Lung (tissue), 11 donors: ENCODE measurements at regions not wholly inside any gene's neighbourhood (a gene's known extent, or its start where the extent isn't known, plus 50 kb on each side); places are given as distances from the start of the nearest gene placed in this dataset.

ENCODE experiments used
- ATAC-seq: fragments of 200-7000 bp; cut with Tn5 transposase; one replicate; pipeline ENCODE4 v1.9.1; 2020; ENCODE audit warnings: moderate number of reproducible peaks; ENCODE audit not compliant: insufficient read depth, low FRiP score
- DNase-seq, 3 donors: peaks; one replicate each; pipeline ENCODE4 v3.0.0-alpha.2; 2013 to 2017
- H3K27ac ChIP-seq, 2 donors: one replicate each; pipeline ENCODE4 v1.5.1; 2013; ENCODE audit warnings: mild to moderate bottlenecking in 2 of 2, moderate library complexity in 2 of 2, control low read depth in 1 of 2, inconsistent platforms in 1 of 2, low read depth in 1 of 2, low read length in 1 of 2
- H3K27me3 ChIP-seq, 3 donors: one replicate each; pipeline ENCODE4 v1.5.1; 2013; ENCODE audit warnings: low read length in 2 of 3; ENCODE audit not compliant: control insufficient read depth in 3 of 3, insufficient read depth in 3 of 3
- H3K36me3 ChIP-seq, 4 donors: one replicate each; pipeline ENCODE4 v1.5.1; 2013; ENCODE audit warnings: low read length in 4 of 4, mild to moderate bottlenecking in 1 of 4, moderate library complexity in 1 of 4; ENCODE audit not compliant: control insufficient read depth in 4 of 4, insufficient read depth in 4 of 4
- H3K4me1 ChIP-seq, 5 donors: one replicate each; pipeline ENCODE4 v1.5.1; 2013; ENCODE audit warnings: low read length in 5 of 5, mild to moderate bottlenecking in 2 of 5, moderate library complexity in 1 of 5; ENCODE audit not compliant: control insufficient read depth in 5 of 5, insufficient read depth in 5 of 5
- H3K4me3 ChIP-seq: one replicate; pipeline ENCODE4 v1.5.1; 2013; ENCODE audit warnings: mild to moderate bottlenecking, control low read depth, moderate library complexity
- H3K9ac ChIP-seq, 2 donors: one replicate each; pipeline ENCODE4 v1.5.1; 2013; ENCODE audit warnings: low read length in 2 of 2, control low read depth in 1 of 2; ENCODE audit not compliant: insufficient read depth in 1 of 2
- H3K9me3 ChIP-seq, 4 donors: one replicate each; pipeline ENCODE4 v1.5.1; 2013; ENCODE audit warnings: low read length in 3 of 4, mild to moderate bottlenecking in 1 of 4, moderate library complexity in 1 of 4; ENCODE audit not compliant: control insufficient read depth in 4 of 4, insufficient read depth in 3 of 4
- CTCF ChIP-seq: IDR thresholded peaks from 2 replicates; pipeline ENCODE4 v1.5.1; 2012; ENCODE audit warnings: mild to moderate bottlenecking; ENCODE audit errors: control extremely low read depth, extremely low read depth
- WGBS, 2 donors: extraction: QIAGEN DNeasy Blood & Tissue Kit; methylation state at CpG; one replicate each; pipeline ENCODE4 v1.1.7; 2013; 5-methylcytosine and 5-hydroxymethylcytosine counted together
- donor health status: control.
- donor health status: control.
- donor health status: Bipolar disorder and iron deficiency.
- donor health status: healthy.
- donor health status: DM: yes; HTN: yes; CAD: no.

DNA sequence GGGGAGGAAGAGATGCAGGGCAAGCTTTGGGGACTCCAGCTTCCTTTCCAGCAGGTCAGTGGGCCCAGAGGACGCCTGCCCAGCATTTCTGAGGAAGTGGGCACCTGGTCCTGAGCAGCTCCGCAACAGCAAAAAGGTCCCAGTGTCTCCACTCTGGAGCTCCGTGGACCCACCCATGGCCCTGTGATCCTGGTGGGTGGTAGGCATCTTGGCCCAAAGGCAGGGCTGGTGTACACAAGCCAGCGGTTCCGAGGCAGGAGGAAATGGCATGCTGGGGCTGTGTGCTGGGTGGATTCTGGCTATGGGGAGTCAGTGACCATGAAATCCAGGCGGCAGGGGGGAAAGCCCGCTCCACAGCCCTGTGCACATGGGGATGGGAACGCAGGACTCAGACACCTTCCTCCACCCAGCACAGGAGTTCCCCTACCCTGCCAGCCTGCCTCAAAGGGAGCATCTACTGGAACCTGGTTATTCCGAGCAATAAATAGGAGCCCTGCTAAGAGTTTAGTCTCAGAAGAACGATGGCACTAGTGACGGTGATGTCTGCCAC lies 206.0 kb downstream of the GLI2 start:
- H3K27ac ChIP-seq: no peak overlapping the region
- H3K36me3 ChIP-seq: peaks cover 0 to 24% (median 4%) of the 10 kb centered on the region in 4 donors
- no peaks in the 10 kb centered on the region for H3K27me3 ChIP-seq
- no peak for ATAC-seq
- H3K4me1 ChIP-seq: peaks cover 0 to 44% (median 19%) of the 10 kb centered on the region in 5 donors
- DNase-seq: no peak
- TF ChIP-seq CTCF: no peak
- no peak overlapping the region for H3K9ac ChIP-seq
- H3K4me3 ChIP-seq: no peak overlapping the region
- WGBS, 2 donors: 87 to 91% methylated on average over 11 of the region's 11 CpGs
- peaks cover 0 to 2% (median 0%) of the 10 kb centered on the region in 4 donors for H3K9me3 ChIP-seq

DNA sequence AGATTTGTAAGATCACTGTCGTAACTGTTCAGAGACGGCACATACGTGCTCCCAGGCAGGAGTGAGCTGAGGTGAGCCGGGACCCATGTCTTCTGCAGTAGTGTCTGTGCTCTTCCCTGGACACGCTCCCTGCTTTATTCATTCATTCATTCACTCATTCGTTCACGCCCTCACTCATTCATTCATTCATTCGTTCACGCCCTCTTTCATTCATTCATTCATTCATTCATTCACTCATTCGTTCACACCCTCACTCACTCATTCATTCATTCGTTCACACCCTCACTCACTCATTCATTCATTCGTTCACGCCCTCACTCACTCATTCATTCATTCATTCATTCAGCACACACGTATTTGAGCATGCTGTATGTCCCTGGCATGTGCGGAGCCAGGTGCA lies 207.0 kb downstream of the GLI2 start:
- 91 to 93% methylated on average over 15 of the region's 15 CpGs for WGBS, 2 donors
- Histone ChIP-seq H3K9ac (no peak overlapping the region), H3K9me3 (peaks cover 0 to 2% (median 0%) of the 10 kb centered on the region in 4 donors), H3K27me3 (no peaks in the 10 kb centered on the region), H3K4me1 (peaks cover 0 to 34% (median 10%) of the 10 kb centered on the region in 5 donors), H3K27ac (no peak overlapping the region), H3K4me3 (no peak overlapping the region), H3K36me3 (peaks cover 0 to 24% (median 4%) of the 10 kb centered on the region in 4 donors)
- ATAC-seq: no peak
- peak in 1 of 3 donors; percentile 24 for DNase-seq
- TF ChIP-seq CTCF: no peak

- Histone ChIP-seq H3K4me1 (peaks cover 0 to 26% (median 1%) of the 10 kb centered on the region in 5 donors), H3K9me3 (peaks cover 0 to 2% (median 0%) of the 10 kb centered on the region in 4 donors), H3K9ac (no peak overlapping the region), H3K36me3 (peaks cover 0 to 24% (median 3%) of the 10 kb centered on the region in 4 donors), H3K27ac (no peak overlapping the region), H3K4me3 (no peak overlapping the region), H3K27me3 (no peaks in the 10 kb centered on the region)
- TF ChIP-seq CTCF: no peak
- WGBS, 2 donors: 57 to 72% methylated on average over 9 of the region's 9 CpGs
- ATAC-seq (no peak), DNase-seq (no peak)
These were observed 207.9 kb downstream of the GLI2 start for GRCh38 chr2:120943403-120944034.

GRCh38 chr2:120944575-120944974 lies 208.9 kb downstream of the GLI2 start:
- H3K4me3 ChIP-seq: no peak overlapping the region
- H3K9ac ChIP-seq: no peak overlapping the region
- H3K4me1 ChIP-seq: peaks cover 0 to 21% (median 0%) of the 10 kb centered on the region in 5 donors
- no peak for DNase-seq
- H3K27me3 ChIP-seq: no peaks in the 10 kb centered on the region
- peaks cover 0 to 2% (median 0%) of the 10 kb centered on the region in 4 donors for H3K9me3 ChIP-seq
- WGBS, 2 donors: 88 to 91% methylated on average over 8 of the region's 8 CpGs
- no peak for ATAC-seq
- H3K27ac ChIP-seq: no peak overlapping the region
- H3K36me3 ChIP-seq: peaks cover 0 to 24% (median 3%) of the 10 kb centered on the region in 4 donors
- TF ChIP-seq CTCF: no peak
